LNCaP clone FGC (cell line): ENCODE measurements at regions not wholly inside any gene's neighbourhood (a gene's known extent, or its start where the extent isn't known, plus 50 kb on each side); places are given as distances from the start of the nearest gene placed in this dataset.

Experiments used
- DNase-seq: peaks from one replicate; pipeline ENCODE4 v3.0.0-alpha.2; 2011; ENCODE audit warnings: low read depth
- H3K4me3 ChIP-seq: 2 replicates; pipeline ENCODE4 v1.5.1; 2011; ENCODE audit warnings: mild to moderate bottlenecking, low read depth, low read length, control low read depth
- TF ChIP-seq, protein P1 (sequence below): IDR thresholded peaks from 2 replicates; pipeline ENCODE4 v1.5.1; 2012; ENCODE audit warnings: mild to moderate bottlenecking; ENCODE audit not compliant: control insufficient read depth, insufficient read depth; ENCODE audit errors: extremely low read depth

DNA sequence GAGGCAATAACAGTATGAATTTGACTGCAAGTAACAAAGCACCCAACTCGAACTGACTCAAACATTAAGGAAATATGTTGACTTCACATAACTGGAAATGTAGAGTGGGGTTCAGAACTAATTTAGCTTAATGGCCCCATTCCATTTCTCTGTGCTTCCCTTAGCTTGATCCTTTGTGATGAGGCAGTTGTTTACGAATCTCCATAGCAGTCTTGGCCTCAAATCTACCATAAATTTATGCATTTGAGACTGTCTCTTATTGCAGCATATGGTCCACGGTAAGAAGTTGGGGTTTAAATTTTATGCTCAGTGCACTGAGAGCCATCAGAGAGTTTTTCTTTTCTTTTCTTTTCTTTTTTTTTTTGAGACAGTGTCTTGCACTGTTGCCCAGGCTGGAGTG lies 148.7 kb upstream of the POU1F1 start:
- DNase-seq: no peak
- TF ChIP-seq, protein P1, sequence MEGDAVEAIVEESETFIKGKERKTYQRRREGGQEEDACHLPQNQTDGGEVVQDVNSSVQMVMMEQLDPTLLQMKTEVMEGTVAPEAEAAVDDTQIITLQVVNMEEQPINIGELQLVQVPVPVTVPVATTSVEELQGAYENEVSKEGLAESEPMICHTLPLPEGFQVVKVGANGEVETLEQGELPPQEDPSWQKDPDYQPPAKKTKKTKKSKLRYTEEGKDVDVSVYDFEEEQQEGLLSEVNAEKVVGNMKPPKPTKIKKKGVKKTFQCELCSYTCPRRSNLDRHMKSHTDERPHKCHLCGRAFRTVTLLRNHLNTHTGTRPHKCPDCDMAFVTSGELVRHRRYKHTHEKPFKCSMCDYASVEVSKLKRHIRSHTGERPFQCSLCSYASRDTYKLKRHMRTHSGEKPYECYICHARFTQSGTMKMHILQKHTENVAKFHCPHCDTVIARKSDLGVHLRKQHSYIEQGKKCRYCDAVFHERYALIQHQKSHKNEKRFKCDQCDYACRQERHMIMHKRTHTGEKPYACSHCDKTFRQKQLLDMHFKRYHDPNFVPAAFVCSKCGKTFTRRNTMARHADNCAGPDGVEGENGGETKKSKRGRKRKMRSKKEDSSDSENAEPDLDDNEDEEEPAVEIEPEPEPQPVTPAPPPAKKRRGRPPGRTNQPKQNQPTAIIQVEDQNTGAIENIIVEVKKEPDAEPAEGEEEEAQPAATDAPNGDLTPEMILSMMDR: no peak
- H3K4me3 ChIP-seq: no peak overlapping the region

DNA sequence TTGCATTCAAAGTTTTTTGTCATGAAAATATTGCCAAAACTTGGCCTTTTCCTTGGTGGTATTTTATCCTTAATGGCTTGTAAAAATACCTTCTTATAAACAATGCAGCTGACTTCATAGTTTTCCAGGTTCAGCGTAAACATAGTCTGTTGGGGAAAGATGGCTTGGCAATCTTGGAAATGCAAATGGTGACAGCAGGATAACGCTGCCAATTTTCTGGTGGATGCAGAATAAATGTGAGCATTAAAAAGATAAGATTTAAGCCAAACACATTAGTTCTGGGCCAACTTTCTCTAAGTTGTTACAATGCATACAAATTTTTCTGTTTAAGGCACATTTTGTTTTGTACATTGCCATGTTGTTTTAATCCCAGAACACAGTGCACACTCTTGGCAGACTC lies 147.0 kb upstream of the POU1F1 start:
- DNase-seq: no peak
- H3K4me3 ChIP-seq: no peak overlapping the region
- TF ChIP-seq, protein P1: no peak

DNA sequence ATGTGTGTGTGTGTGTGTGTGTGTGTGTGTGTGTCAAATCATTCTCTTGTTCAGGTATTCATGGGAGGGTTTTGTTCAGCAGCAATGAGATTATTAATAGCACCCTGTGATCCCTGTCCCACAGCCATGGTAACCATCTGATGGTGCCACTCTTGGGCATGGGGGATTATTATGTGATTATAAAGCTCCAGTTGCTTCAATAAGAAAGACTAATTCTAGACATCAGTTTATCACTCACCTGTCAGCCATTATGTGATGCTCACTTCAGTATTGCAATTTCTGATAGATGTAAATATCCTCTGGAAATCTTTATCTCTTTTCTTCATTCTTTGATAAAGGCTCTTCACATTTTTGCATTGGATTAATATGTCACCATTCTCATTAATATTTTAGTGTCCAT lies 145.9 kb upstream of the POU1F1 start:
- DNase-seq: no peak
- TF ChIP-seq, protein P1: no peak
- H3K4me3 ChIP-seq: no peak overlapping the region

DNA sequence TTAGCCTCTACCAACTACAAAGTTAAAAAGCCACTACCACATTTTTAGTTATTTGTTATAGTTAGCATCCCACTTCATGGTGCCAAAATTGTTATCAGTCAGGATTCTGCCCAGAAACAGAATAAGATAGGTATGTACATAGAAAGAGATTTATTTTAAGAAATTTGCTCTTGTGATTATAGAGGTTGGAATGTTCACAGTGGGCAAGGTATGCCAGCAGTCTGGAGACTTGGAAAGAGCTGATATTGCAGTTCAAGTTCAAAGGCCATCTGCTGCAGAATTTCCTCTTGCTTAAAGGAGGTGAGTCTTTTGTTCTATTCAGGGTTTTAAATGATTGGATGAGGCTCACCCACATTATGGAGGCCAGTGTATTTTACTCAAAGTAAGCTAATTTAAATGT lies 143.8 kb upstream of the POU1F1 start:
- no peak for DNase-seq
- H3K4me3 ChIP-seq: no peak overlapping the region
- TF ChIP-seq, protein P1: no peak

DNA sequence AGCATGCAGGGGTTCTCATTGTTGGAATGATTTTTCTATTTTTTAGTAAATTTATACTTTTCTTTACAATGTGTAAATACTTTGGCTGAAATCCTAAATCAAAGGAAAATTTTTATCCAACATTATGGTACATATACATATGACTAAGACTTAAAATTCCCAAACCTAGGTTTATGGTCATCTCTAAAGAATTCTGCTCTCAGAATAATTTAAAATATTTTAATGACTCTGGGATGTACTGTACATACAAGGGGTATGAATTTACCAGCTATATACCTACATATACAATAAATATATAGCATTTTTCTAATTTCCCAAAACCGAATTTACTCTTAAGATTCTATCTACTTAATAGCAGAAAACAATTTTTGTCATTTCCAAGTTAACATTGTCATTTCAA lies 137.9 kb upstream of the POU1F1 start:
- H3K4me3 ChIP-seq: no peak overlapping the region
- no peak for DNase-seq
- TF ChIP-seq, protein P1: no peak

DNA sequence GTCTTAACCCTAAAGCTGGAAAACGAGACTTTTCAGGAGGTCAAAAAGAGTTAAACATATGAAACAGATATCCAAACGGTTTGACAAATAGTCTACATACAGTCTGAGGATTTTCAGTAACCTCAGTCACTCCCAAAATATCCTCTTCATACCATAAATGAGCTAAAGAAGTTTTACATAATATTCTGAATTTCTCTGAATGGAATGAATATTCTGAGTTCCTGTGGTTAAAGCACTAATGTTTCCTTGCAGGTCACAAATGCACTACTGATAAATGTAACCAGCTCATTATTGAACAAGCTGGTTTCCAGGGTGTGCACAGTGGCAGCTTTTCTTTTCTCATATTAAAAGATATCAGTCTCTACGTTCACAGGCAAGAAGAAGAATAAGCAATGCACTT lies 137.4 kb upstream of the POU1F1 start:
- no peak overlapping the region for H3K4me3 ChIP-seq
- TF ChIP-seq, protein P1: no peak
- DNase-seq: no peak

DNA sequence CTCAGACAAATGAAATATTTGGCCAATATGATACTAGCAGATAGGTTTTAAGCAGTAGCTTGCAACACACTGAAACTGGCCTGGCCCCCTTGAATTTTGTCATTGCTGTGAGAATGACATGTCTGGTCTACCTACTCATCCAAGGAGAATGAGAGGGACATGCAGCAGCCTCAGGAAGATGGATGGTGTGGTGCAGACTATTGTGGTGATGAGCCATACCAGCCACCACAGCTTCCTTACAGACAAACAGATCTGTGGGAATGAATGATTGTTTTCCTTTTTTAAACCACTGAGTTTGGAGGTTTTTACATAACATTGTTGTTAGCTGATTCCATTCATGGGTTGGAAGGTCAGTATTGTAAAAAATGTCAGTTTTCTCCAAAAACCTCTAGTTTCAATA lies 133.7 kb upstream of the POU1F1 start:
- TF ChIP-seq, protein P1: no peak
- DNase-seq: no peak
- H3K4me3 ChIP-seq: no peak overlapping the region
